NB4 (cell line): ENCODE measurements at regions not wholly inside any gene's neighbourhood (a gene's known extent, or its start where the extent isn't known, plus 50 kb on each side); places are given as distances from the start of the nearest gene placed in this dataset.

ENCODE experiments used
- DNase-seq: peaks from one replicate; pipeline ENCODE4 v3.0.0; 2010; ENCODE audit warnings: low read depth
- H3K4me3 ChIP-seq: one replicate; pipeline ENCODE4 v1.5.1; 2011; ENCODE audit warnings: mild to moderate bottlenecking, low read depth, low read length, moderate library complexity
- MAX ChIP-seq: IDR thresholded peaks from 2 replicates; pipeline ENCODE4 v1.6.1; 2011; ENCODE audit warnings: low read depth, low read length
- MYC ChIP-seq: IDR thresholded peaks from 2 replicates; pipeline ENCODE4 v1.6.1; 2011; ENCODE audit warnings: low read depth, low read length
- POLR2A ChIP-seq: IDR thresholded peaks from 2 replicates; pipeline ENCODE4 v1.6.1; 2011; ENCODE audit warnings: mild to moderate bottlenecking; ENCODE audit not compliant: insufficient read length; ENCODE audit errors: extremely low read depth
- TF ChIP-seq, protein P1 (sequence below): IDR thresholded peaks from one replicate; pipeline ENCODE4 v1.5.1; 2012; ENCODE audit warnings: low read depth, low read length

- no peak for TF ChIP-seq MAX
- no peak for TF ChIP-seq POLR2A
- no peak for TF ChIP-seq MYC
- TF ChIP-seq, protein P1, sequence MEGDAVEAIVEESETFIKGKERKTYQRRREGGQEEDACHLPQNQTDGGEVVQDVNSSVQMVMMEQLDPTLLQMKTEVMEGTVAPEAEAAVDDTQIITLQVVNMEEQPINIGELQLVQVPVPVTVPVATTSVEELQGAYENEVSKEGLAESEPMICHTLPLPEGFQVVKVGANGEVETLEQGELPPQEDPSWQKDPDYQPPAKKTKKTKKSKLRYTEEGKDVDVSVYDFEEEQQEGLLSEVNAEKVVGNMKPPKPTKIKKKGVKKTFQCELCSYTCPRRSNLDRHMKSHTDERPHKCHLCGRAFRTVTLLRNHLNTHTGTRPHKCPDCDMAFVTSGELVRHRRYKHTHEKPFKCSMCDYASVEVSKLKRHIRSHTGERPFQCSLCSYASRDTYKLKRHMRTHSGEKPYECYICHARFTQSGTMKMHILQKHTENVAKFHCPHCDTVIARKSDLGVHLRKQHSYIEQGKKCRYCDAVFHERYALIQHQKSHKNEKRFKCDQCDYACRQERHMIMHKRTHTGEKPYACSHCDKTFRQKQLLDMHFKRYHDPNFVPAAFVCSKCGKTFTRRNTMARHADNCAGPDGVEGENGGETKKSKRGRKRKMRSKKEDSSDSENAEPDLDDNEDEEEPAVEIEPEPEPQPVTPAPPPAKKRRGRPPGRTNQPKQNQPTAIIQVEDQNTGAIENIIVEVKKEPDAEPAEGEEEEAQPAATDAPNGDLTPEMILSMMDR: no peak
Measured at GRCh38 chr13:53562419-53562818, 533.8 kb downstream of the OLFM4 start.

GRCh38 chr13:53568491-53568890, 539.9 kb downstream of the OLFM4 start:
- no peak for TF ChIP-seq POLR2A
- DNase-seq: no peak
- H3K4me3 ChIP-seq: no peak overlapping the region

More at GRCh38 chr13:53562419-53562818, 533.8 kb downstream of the OLFM4 start:
- H3K4me3 ChIP-seq: no peak overlapping the region
- DNase-seq: no peak

GRCh38 chr13:53569453-53569852, 540.8 kb downstream of the OLFM4 start:
- DNase-seq: no peak
- no peak overlapping the region for H3K4me3 ChIP-seq
- TF ChIP-seq MAX: no peak
- TF ChIP-seq, protein P1: no peak
- TF ChIP-seq POLR2A: no peak
- no peak for TF ChIP-seq MYC

- no peak for DNase-seq
- TF ChIP-seq, protein P1: no peak
- TF ChIP-seq MAX (no peak), POLR2A (no peak), MYC (no peak)
- no peak overlapping the region for H3K4me3 ChIP-seq
Measured at GRCh38 chr13:53601113-53601512, 572.5 kb downstream of the OLFM4 start.

DNA sequence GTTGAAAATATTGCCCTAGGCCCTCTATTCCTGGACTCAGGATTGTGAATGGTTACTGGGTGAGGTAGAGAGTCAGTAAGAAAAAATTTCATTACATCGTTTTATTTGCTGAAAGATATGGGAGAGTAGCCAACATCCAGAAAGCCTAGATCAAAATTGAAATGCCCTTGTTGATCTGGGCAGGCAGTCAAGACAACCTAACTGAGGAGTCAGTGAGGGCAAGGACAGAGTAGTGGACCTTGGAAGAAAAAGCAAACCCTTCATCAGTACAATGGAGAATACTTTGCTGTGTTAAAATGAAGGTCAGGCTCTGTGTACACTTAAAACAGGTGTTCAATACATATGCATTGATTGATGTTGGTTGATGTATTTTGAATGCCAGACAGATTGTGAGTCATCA, 576.7 kb downstream of the OLFM4 start:
- DNase-seq: no peak
- H3K4me3 ChIP-seq: no peak overlapping the region
- TF ChIP-seq, protein P1: no peak

DNA sequence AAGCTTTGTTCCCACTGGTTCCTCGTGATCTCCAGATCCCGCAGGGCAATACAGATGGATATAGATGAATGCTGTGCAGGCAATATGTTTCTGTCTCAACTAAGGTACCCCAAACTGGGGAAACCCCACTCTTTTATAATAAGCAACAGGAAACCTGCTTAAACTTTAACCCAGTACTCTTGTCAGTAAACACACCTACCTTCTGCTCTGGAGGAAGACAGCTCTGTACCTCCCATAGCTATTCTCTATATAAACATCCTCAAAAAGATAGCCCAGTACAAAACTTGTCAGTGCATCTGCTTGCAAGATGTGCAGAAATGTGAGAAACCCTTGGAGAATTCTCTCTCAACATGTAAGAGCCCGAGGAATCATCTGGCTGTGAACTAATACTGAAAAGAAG, 583.6 kb downstream of the OLFM4 start:
- TF ChIP-seq POLR2A: no peak
- no peak for TF ChIP-seq MAX
- TF ChIP-seq, protein P1: no peak
- no peak for TF ChIP-seq MYC
- no peak overlapping the region for H3K4me3 ChIP-seq
- no peak for DNase-seq
